HG02571 (cell line): ENCODE measurements at regions not wholly inside any gene's neighbourhood (a gene's known extent, or its start where the extent isn't known, plus 50 kb on each side); places are given as distances from the start of the nearest gene placed in this dataset.
A peak's percentile ranks its signal among the peaks of the same experiment; 100 is the strongest.

Experiments
- ATAC-seq: cut with Tn5 transposase; IDR thresholded peaks from one replicate; pipeline ENCODE4 v1.9.1; 2021; ENCODE audit warnings: mild to moderate bottlenecking, moderate library complexity; ENCODE audit not compliant: unreplicated experiment

- ATAC-seq = no peak
These were observed 208.6 kb downstream of the URI1 start for GRCh38 chr19:30150626-30151025.

- no peak for ATAC-seq
These were observed 209.0 kb downstream of the URI1 start for GRCh38 chr19:30151081-30151480.

GRCh38 chr19:30152510-30153291 is 210.7 kb downstream of the URI1 start:
- no peak for ATAC-seq

GRCh38 chr19:30153326-30154210 is 211.5 kb downstream of the URI1 start:
- ATAC-seq = peak; percentile 78

DNA sequence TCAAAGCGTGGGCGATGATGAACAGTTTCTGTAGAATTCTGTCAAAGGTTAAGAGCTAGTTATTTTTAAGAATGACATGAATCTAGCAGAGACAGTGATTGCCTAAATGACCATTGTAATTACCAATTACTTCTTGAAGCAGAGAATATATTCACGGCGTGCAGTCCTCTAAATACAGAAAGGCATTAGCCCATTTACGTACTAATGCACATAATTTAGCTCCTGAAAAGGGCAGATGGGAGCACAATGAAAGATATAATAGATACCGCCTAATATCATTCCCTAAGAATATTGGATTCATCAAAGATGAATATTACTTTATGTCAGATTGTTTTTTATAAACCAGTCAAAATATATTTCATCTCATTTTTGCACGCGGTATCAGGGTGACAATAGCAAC is 212.4 kb downstream of the URI1 start:
- no peak for ATAC-seq

- no peak for ATAC-seq
These were observed 213.6 kb downstream of the URI1 start for GRCh38 chr19:30155381-30156200.

DNA sequence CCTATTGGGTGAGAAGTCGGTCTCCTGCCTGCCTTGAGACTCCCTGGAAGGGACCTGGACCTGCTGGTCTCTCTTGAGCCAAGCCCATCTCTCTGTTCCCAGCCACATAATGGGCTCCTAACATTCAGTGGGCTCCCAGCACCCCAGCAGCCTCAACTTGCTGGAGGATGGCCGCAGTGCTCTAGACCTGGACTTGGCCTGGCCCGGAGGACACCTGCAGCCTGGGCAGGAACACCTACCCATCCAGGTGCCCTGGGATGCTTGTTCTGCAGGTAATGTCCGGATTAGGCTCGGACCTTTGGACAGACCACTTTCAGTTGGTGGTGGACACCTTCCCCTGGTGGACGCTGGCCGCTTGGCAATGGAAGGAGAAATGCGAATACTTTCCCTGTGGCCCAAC is 214.6 kb downstream of the URI1 start:
- no peak for ATAC-seq

DNA sequence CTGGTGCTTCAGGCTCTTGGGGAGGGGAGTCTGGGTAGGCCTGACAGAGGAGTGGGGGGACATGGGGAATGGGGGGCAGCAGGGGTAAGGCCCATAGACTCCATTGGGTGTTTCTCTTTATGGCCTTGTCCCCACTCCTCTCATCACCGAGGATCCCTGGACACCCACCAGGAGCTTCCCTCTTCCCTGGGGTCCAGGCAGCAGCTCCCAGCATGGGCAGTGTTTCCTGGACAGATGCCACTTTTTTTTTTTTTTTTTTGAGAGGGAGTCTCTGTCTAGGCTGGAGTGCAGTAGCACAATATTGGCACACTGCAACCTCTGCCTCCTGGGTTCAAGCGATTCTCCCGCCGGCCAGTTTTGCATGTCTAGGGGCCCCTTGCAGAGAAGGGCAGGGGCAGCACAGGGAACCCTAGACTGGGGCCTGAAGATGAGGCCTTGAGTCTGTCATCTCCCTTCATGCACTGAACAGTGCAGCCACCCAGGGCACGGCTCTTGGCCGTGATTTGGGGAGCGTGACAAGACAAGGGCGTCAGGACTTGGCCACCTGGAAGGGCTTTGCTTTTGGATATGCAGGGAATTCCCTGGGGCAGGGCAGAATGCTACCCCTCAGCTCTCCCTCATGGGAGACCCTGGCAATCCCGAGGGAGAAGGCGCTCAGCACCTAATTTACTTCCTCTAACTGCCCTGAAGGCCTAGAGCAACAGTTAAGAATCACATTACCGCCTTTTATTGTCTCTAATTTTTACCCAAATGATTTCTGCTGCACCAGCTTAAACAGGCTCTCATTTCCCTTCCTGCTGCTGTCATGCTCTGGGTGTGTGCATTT is 213.9 kb upstream of the ZNF536 start:
- no peak for ATAC-seq

GRCh38 chr19:30158893-30159245 is 213.3 kb upstream of the ZNF536 start:
- no peak for ATAC-seq

DNA sequence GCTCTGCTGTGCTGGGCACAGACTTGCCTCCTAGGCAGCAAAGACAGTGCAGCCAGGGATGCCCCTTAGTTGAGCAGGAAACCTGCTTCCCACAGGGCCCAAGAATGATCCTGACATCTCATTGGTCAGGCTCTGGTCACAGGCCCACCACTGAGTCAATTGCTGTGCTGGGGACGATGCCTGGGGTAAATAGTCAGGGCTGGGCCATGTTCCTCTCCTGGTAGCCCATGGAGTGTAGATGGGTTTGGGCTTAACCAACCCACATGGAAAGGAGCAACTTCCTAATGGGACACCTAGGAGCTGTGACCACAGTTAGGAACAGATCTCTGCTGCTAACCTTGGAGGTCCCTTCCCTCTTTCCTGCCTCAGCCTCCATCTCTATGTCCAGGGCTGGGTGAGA is 212.5 kb upstream of the ZNF536 start:
- no peak for ATAC-seq

GRCh38 chr19:30160426-30160825 is 211.8 kb upstream of the ZNF536 start:
- no peak for ATAC-seq

- ATAC-seq = no peak
These were observed 211.0 kb upstream of the ZNF536 start for GRCh38 chr19:30161021-30161655.

- no peak for ATAC-seq
These were observed 210.4 kb upstream of the ZNF536 start for GRCh38 chr19:30161770-30162169.

DNA sequence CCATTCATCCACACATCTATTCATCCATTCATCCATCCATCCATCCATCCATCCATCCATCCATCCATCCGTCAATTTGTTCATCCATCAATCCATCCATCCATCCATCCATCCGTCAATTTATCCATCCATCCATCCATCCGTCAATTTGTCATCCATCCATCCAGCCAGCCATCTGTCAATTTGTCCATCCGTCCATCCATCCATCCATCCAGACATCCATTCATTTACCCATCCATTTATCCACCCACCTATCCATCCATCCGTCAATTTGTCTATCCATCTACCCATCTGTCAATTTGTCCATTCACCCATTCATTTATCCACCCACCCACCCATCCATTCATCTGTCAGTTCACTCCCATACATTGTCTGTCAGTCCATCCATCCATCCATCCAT is 209.5 kb upstream of the ZNF536 start:
- no peak for ATAC-seq

- ATAC-seq = no peak
These were observed 208.5 kb upstream of the ZNF536 start for GRCh38 chr19:30163663-30164062.

DNA sequence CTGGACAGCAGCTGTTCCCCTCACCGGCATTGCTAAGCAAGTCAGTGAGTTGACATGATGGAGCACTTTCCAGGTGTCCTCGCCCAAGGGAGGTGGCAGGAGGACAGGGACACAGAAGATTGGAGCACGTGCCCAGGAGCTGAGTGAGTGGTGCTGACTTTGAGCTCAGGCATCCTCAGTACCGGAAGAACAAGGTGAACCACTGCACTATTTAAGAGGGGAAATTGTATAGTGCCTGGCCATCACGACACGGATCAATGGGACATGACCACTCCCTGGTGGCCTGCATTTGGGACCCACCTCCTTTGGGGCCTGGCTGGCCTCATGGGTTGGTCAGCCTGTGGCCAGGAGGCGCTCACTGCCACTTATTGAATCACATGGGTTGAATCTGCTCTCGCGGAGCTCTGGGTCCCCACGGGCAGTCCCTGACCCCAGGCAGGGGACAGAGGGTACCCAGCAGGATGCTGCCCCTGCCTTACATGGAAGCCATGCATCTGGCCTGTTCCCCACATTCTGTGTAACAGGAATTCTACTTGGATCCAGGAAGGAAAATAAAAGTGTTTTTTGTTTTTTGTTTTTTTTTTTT is 206.9 kb upstream of the ZNF536 start:
- no peak for ATAC-seq

GRCh38 chr19:30167206-30167868 is 204.8 kb upstream of the ZNF536 start:
- ATAC-seq = no peak

DNA sequence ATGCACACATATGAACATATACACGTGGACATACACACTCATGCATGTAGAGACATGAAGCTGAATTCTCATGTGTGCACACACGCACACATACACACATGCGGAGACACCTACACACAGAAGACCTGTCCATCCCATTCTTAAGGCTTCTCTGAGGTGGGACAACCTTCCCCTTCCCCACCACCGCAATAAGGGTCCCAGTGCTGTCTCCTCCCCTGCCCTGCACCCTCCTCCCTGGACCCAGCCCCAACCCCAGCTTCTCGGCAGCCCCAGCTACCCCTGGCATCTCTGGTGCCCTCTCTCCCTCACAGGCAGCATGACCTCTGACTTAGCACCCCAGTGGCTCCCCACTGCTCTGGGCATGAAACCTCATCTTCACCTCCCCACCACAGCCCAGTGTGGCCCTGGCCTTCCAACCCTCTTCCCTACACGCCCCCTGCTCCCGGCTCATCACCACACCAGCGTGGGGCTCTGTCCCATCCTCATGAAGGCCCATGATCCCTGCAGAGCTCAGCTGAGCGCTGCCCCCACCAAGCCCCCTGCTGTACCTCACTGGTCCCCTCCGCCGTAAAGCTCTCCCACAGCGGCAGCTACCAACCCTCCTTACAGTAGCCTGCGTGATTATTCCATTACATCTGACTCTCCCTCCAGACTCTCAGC is 204.1 kb upstream of the ZNF536 start:
- ATAC-seq = no peak

- ATAC-seq = no peak
These were observed 203.4 kb upstream of the ZNF536 start for GRCh38 chr19:30168760-30169159.
